PC-9 (cell line): ENCODE measurements at regions not wholly inside any gene's neighbourhood (a gene's known extent, or its start where the extent isn't known, plus 50 kb on each side); places are given as distances from the start of the nearest gene placed in this dataset.

Experiments
- EZH2 ChIP-seq: fragments of 200-600 bp; sonication (generic); IDR thresholded peaks from 2 replicates; pipeline ENCODE4 v1.8.0; 2017; ENCODE audit warnings: antibody characterized with exemption, low read depth
- TF ChIP-seq, protein P1 (sequence below): fragments of 200-600 bp; sonication (generic); conservative IDR thresholded peaks from 2 replicates; pipeline ENCODE4 v1.6.1; 2017; ENCODE audit warnings: mixed run types, antibody characterized with exemption, mild to moderate bottlenecking, moderate library complexity

DNA sequence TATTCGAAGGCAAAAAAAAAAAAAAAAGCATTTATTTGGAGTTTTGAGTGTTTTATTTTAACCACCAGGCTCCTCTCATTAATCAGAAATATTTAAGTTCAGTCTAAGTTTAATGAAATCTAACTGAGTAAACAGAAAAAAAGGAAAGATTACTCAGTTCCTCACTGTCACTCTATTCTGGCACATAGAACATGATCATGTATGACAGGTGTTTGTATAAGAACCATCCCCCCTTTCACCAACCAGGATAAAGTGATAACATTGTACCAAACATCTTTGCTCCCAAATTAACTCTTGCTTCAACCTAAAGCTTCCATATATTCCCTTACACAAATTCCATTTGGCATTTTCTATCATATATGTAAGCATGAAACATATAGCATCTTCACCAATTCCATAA, 176.2 kb upstream of the HSF2 start:
- no peak for TF ChIP-seq EZH2
- TF ChIP-seq, protein P1, sequence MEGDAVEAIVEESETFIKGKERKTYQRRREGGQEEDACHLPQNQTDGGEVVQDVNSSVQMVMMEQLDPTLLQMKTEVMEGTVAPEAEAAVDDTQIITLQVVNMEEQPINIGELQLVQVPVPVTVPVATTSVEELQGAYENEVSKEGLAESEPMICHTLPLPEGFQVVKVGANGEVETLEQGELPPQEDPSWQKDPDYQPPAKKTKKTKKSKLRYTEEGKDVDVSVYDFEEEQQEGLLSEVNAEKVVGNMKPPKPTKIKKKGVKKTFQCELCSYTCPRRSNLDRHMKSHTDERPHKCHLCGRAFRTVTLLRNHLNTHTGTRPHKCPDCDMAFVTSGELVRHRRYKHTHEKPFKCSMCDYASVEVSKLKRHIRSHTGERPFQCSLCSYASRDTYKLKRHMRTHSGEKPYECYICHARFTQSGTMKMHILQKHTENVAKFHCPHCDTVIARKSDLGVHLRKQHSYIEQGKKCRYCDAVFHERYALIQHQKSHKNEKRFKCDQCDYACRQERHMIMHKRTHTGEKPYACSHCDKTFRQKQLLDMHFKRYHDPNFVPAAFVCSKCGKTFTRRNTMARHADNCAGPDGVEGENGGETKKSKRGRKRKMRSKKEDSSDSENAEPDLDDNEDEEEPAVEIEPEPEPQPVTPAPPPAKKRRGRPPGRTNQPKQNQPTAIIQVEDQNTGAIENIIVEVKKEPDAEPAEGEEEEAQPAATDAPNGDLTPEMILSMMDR, result no peak
